KMS-11 (cell line): ENCODE measurements at regions not wholly inside any gene's neighbourhood (a gene's known extent, or its start where the extent isn't known, plus 50 kb on each side); places are given as distances from the start of the nearest gene placed in this dataset.

Experiments
- H2AFZ ChIP-seq: fragments of 200-600 bp; sonication (generic); 2 replicates; pipeline ENCODE4 v1.6.1; 2016; ENCODE audit warnings: antibody characterized with exemption, mixed run types, low read depth
- H3K27ac ChIP-seq: fragments of 200-600 bp; sonication (generic); 2 replicates; pipeline ENCODE4 v1.6.1; 2016; ENCODE audit warnings: mild to moderate bottlenecking, mixed run types
- H3K27me3 ChIP-seq: fragments of 200-600 bp; sonication (generic); 2 replicates; pipeline ENCODE4 v1.6.1; 2017; ENCODE audit warnings: mild to moderate bottlenecking, low read depth, mixed run types, moderate library complexity; ENCODE audit not compliant: insufficient read depth
- H3K36me3 ChIP-seq: fragments of 200-600 bp; sonication (generic); 2 replicates; pipeline ENCODE4 v1.6.1; 2017; ENCODE audit warnings: mild to moderate bottlenecking, mixed run types; ENCODE audit not compliant: insufficient read depth
- H3K4me1 ChIP-seq: fragments of 200-600 bp; sonication (generic); 2 replicates; pipeline ENCODE4 v1.6.1; 2016; ENCODE audit warnings: mild to moderate bottlenecking, low read depth, mixed run types; ENCODE audit not compliant: poor library complexity, severe bottlenecking
- H3K4me2 ChIP-seq: fragments of 200-600 bp; sonication (generic); 2 replicates; pipeline ENCODE4 v1.7.0; 2016; ENCODE audit warnings: mild to moderate bottlenecking, mixed run types
- H3K4me3 ChIP-seq: fragments of 200-600 bp; sonication (generic); IDR thresholded peaks from 2 replicates; pipeline ENCODE4 v1.6.1; 2017; ENCODE audit warnings: low read depth, low read length, mixed read lengths; ENCODE audit not compliant: insufficient read depth
- H3K79me2 ChIP-seq: fragments of 200-600 bp; sonication (generic); 2 replicates; pipeline ENCODE4 v1.6.1; 2016; ENCODE audit warnings: low read depth, mixed run types; ENCODE audit not compliant: insufficient read depth
- H3K9ac ChIP-seq: fragments of 200-600 bp; sonication (generic); 2 replicates; pipeline ENCODE4 v1.6.1; 2016; ENCODE audit warnings: mild to moderate bottlenecking, mixed run types
- H4K20me1 ChIP-seq: fragments of 200-600 bp; sonication (generic); 2 replicates; pipeline ENCODE4 v1.6.1; 2016; ENCODE audit warnings: mild to moderate bottlenecking, mixed run types; ENCODE audit not compliant: insufficient read depth
- TF ChIP-seq, protein P1 (sequence below): fragments of 200-600 bp; sonication (generic); conservative IDR thresholded peaks from 2 replicates; pipeline ENCODE4 v1.6.1; 2017; ENCODE audit warnings: low read depth, mild to moderate bottlenecking, antibody characterized with exemption, low read length, moderate library complexity, mixed read lengths

DNA sequence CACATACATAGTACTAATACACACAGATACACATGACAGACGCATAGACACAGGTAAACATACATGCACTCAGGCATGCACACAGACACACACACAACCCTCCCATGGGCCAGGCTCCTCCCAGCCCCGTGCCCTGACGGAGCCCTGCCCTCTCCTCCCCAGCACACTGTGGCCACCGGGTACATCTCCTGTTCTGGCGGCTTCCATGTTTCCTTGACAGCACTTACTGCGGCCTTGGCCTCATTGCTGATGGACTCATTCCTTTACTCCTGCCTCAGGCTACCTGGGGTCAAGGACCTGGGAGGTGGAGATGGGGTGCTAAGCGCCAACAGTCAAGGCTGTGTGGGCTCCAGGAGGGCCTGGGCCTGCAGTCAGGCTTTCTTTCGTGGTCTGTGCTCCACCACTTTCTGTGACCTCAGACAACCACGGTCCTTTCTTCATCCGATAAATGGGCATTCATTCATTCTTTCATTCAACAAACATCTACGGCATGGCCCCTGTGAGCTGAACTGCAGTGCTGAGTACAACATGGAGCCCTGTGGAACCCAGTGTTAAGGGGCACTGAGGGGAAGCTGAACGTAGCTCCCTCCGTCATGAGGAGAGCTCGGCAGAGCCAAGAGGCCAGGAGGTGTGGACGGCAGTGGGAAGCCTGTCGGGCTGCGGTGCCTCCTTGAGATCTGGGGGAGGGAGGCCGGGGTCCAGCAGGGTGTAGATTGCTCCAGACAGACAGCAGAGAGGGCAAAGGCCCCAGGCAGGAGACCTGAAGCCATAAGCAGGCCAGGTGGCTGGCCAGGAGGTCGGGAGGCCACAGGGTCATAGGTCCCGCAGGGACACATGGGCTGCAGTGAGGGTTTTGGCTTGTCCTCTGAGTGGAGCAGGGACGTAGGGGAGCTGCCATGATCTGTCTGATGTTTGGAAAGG lies 190.4 kb upstream of the HDAC4 start:
- no peak overlapping the region for H3K4me3 ChIP-seq
- peaks cover 6% of the 10 kb centered on the region; the same call in 1 of the 2 replicates for H3K27me3 ChIP-seq
- H4K20me1 ChIP-seq, result no peaks in the 10 kb centered on the region
- TF ChIP-seq, protein P1, sequence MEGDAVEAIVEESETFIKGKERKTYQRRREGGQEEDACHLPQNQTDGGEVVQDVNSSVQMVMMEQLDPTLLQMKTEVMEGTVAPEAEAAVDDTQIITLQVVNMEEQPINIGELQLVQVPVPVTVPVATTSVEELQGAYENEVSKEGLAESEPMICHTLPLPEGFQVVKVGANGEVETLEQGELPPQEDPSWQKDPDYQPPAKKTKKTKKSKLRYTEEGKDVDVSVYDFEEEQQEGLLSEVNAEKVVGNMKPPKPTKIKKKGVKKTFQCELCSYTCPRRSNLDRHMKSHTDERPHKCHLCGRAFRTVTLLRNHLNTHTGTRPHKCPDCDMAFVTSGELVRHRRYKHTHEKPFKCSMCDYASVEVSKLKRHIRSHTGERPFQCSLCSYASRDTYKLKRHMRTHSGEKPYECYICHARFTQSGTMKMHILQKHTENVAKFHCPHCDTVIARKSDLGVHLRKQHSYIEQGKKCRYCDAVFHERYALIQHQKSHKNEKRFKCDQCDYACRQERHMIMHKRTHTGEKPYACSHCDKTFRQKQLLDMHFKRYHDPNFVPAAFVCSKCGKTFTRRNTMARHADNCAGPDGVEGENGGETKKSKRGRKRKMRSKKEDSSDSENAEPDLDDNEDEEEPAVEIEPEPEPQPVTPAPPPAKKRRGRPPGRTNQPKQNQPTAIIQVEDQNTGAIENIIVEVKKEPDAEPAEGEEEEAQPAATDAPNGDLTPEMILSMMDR, result no peak
- no peaks in the 10 kb centered on the region for H3K36me3 ChIP-seq
- H3K4me2 ChIP-seq, result no peak overlapping the region
- H3K9ac ChIP-seq, result no peak overlapping the region
- no peaks in the 10 kb centered on the region for H3K4me1 ChIP-seq
- no peak overlapping the region for H3K27ac ChIP-seq
- H3K79me2 ChIP-seq, result no peaks in the 10 kb centered on the region
- H2AFZ ChIP-seq, result no peak overlapping the region

DNA sequence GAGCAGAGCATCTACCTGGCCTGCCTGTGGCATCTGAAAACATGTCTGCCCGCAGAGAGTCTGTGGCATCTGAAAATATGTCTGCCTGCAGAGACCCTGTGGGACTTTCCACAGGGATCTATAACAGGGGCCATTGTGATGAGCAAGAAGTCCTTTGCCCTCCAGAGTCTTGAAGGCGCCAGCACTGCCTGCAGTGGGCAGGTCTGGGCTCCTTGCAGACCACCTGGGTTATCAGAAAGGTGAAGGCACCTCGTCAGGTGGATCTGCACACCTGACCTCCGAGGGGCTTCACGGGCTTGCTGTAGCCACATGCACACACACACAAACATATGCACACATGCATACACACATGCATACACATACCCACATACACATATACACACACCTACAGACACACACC lies 189.5 kb upstream of the HDAC4 start:
- Histone ChIP-seq H3K27ac (no peak overlapping the region), H3K4me3 (no peak overlapping the region), H4K20me1 (no peaks in the 10 kb centered on the region), H3K9ac (no peak overlapping the region), H3K4me2 (no peak overlapping the region), H3K4me1 (no peaks in the 10 kb centered on the region), H3K36me3 (no peaks in the 10 kb centered on the region), H3K27me3 (peaks cover 6% of the 10 kb centered on the region; the same call in 1 of the 2 replicates), H3K79me2 (no peaks in the 10 kb centered on the region), H2AFZ (no peak overlapping the region)
- TF ChIP-seq, protein P1, result no peak

DNA sequence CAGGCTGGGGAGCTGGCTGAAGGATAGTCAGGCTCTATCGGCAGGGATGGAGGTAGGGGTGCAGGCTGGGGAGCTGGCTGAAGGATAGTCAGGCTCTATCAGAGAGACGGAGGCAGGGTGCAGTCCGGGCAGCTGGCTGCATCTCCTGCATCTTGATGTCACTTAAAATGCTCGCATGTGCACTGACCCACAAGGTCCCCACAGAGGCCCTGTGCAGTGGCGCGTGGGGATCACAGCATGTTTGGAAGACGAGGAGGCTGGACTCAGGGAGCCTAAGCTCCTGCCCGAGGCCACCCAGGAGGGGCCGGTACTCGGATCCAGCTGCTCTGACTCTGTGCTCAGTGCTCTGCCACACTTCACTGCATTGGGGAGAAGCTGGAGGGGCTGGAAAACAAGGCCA lies 189.0 kb upstream of the HDAC4 start:
- H3K27me3 ChIP-seq, result peaks cover 6% of the 10 kb centered on the region; the same call in 1 of the 2 replicates
- H3K79me2 ChIP-seq, result no peaks in the 10 kb centered on the region
- no peak overlapping the region for H3K27ac ChIP-seq
- H3K4me1 ChIP-seq, result no peaks in the 10 kb centered on the region
- H2AFZ ChIP-seq, result no peak overlapping the region
- no peaks in the 10 kb centered on the region for H4K20me1 ChIP-seq
- no peak overlapping the region for H3K9ac ChIP-seq
- TF ChIP-seq, protein P1, result no peak
- no peak overlapping the region for H3K4me2 ChIP-seq
- no peak overlapping the region for H3K4me3 ChIP-seq
- no peaks in the 10 kb centered on the region for H3K36me3 ChIP-seq

DNA sequence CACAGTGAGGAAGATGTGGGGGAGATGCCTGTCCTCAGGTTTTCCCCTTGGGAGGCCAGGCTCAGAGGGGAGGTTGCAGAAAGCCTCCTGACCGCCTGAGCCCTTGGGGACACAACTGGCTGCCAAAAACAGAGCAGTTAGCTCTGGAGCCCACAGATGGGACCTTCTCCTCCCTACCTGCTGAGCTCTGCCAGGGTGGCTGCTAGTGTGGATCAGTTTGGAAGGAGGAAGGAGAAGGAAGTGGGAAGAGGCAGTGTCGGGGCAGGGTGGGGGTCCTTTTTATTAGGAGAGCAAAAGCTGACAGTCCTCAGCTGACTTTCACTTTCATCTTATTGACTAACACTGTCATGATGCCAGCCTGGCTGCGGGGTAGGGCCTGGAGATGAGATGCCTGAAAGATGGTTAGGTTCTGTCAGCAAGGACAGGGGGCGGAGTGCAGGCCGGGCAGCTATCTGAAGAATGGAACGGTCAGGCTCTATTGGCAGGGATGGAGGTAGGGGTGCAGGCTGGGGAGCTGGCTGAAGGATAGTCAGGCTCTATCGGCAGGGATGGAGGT lies 188.5 kb upstream of the HDAC4 start:
- H3K27ac ChIP-seq, result no peak overlapping the region
- H3K9ac ChIP-seq, result no peak overlapping the region
- H3K36me3 ChIP-seq, result no peaks in the 10 kb centered on the region
- H3K4me1 ChIP-seq, result no peaks in the 10 kb centered on the region
- TF ChIP-seq, protein P1, result no peak
- H3K79me2 ChIP-seq, result no peaks in the 10 kb centered on the region
- H4K20me1 ChIP-seq, result no peaks in the 10 kb centered on the region
- H2AFZ ChIP-seq, result no peak overlapping the region
- H3K4me2 ChIP-seq, result no peak overlapping the region
- no peak overlapping the region for H3K4me3 ChIP-seq
- peaks cover 6% of the 10 kb centered on the region; the same call in 1 of the 2 replicates for H3K27me3 ChIP-seq
